Thyroid gland (tissue), 4 donors: ENCODE measurements at regions not wholly inside any gene's neighbourhood (a gene's known extent, or its start where the extent isn't known, plus 50 kb on each side); places are given as distances from the start of the nearest gene placed in this dataset.
A peak's percentile ranks its signal among the peaks of the same experiment; 100 is the strongest.

Experiments
- DNase-seq, 2 donors: peaks; one replicate each; pipeline ENCODE4 v3.0.0-alpha.2; 2019
- H3K27ac ChIP-seq, 3 donors: fragments of 200-600 bp; sonication (generic); 1 replicate in 2 of 3; 2 replicates in 1 of 3; pipeline ENCODE4 v1.5.1; 2016 to 2019; ENCODE audit warnings: mild to moderate bottlenecking in 1 of 3, moderate library complexity in 1 of 3
- H3K27me3 ChIP-seq: fragments of 200-600 bp; sonication (generic); one replicate; pipeline ENCODE4 v1.5.1; 2019
- H3K36me3 ChIP-seq, 2 donors: fragments of 200-600 bp; sonication (generic); one replicate each; pipeline ENCODE4 v1.5.1; 2016 to 2019
- H3K4me1 ChIP-seq, 2 donors: fragments of 200-600 bp; sonication (generic); one replicate each; pipeline ENCODE4 v1.5.1; 2017 to 2019
- H3K4me3 ChIP-seq, 3 donors: fragments of 200-600 bp; sonication (generic); replicated peaks in 1 of 3; 1 replicate in 2 of 3; 2 replicates in 1 of 3; pipeline ENCODE4 v1.5.1; 2016; ENCODE audit warnings: mild to moderate bottlenecking in 1 of 3
- H3K9me3 ChIP-seq: fragments of 200-600 bp; sonication (generic); one replicate; pipeline ENCODE4 v1.5.1; 2017
- CTCF ChIP-seq, 6 experiments: fragments of 200-600 bp in 3 of 6; fragments of 450-650 bp in 3 of 6; sonication (generic) in 3 of 6; IDR thresholded peaks; one replicate each; pipeline ENCODE4 v1.5.1; 2016 to 2019; ENCODE audit warnings: antibody characterized with exemption in 6 of 6, mild to moderate bottlenecking in 2 of 6, inconsistent platforms in 1 of 6, moderate library complexity in 1 of 6
- POLR2A ChIP-seq, 2 donors: fragments of 450-650 bp; IDR thresholded peaks; one replicate each; pipeline ENCODE4 v1.6.1; 2017; ENCODE audit warnings: antibody characterized with exemption in 2 of 2, mild to moderate bottlenecking in 2 of 2, moderate library complexity in 1 of 2
- WGBS, 2 donors: methylation state at CpG; one replicate each; pipeline ENCODE4 v1.1.5; 2017; 5-methylcytosine and 5-hydroxymethylcytosine counted together
- intact Hi-C: fragments of 100-400 bp; cut with DNase I; formaldehyde crosslinking; loops from one replicate; pipeline ENCODE4 v1.15.1; 2023

DNA sequence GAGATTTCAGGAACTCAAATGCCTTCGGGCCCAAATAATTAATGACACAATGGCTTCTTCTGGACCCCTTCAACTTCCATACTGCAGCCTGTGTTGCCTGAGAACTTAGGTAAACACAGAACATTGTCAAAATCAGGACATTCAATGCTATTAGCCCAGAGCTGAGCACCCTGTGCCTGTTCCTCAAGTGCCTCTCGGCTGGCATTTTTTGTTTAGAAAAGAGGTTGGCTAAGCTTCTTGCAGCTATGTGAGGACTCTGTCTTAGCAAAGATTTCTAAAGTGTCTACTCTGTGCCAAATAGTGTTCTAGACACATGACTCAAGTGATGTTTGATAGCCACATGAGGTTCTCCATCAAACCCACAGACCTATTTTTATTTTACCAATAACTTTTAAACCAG is 289.3 kb upstream of the ARID1B start:
- peak overlapping the region in 2 of 3 donors; percentile 15 to 52 for H3K27ac ChIP-seq
- TF ChIP-seq POLR2A (IDR thresholded peaks at IDR 0.05) (no peak), CTCF (IDR thresholded peaks at IDR 0.05) (no peak)
- 7 to 58% methylated on average over 1 to 2 of the region's 2 CpGs for WGBS, 2 donors
- H3K27me3 ChIP-seq = no peaks in the 10 kb centered on the region
- no peaks in the 10 kb centered on the region for H3K9me3 ChIP-seq
- H3K4me1 ChIP-seq = no peaks in the 10 kb centered on the region
- intact Hi-C loops = no loop called here
- peak; percentile 71 to 72 for DNase-seq
- H3K4me3 ChIP-seq = no peak overlapping the region
- no peaks in the 10 kb centered on the region for H3K36me3 ChIP-seq

GRCh38 chr6:156485150-156485549 is 292.0 kb upstream of the ARID1B start:
- Histone ChIP-seq H3K4me3 (no peak overlapping the region), H3K9me3 (no peaks in the 10 kb centered on the region), H3K27me3 (no peaks in the 10 kb centered on the region), H3K36me3 (no peaks in the 10 kb centered on the region), H3K27ac (no peak overlapping the region), H3K4me1 (no peaks in the 10 kb centered on the region)
- DNase-seq = no peak
- intact Hi-C loops = no loop called here
- TF ChIP-seq CTCF (IDR thresholded peaks at IDR 0.05) = no peak
- TF ChIP-seq POLR2A (IDR thresholded peaks at IDR 0.05) = no peak

DNA sequence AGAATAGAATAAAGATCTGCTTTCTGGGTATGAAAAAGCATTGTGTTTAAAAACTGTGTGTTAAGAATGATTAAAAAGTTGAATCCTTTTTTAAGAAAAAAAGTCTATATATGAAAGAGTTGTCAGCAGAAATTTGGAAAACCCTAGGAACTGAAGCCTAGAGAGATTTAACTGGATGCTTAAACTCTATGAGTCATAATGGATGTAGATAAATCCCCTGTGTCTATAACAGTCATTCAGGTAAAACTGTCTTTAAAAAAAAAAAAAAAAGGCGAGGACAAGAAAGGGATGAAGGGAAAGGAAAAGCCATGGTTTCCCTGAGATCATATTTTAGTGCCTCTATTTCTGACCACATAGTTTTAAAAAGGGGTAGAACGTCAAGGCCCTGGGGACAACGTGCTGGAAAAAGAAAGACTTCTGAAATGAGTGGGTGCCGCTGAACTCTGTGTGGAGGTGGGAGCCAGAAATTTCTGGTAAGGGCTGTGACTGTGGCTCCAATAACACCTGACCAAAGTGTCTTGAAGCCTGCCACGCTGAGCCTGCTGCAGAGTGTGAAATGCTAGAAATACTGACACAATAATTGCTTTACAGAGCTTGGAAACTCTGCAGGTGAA is 302.6 kb upstream of the ARID1B start:
- no peaks in the 10 kb centered on the region for H3K4me1 ChIP-seq
- H3K36me3 ChIP-seq = no peaks in the 10 kb centered on the region
- H3K9me3 ChIP-seq = no peaks in the 10 kb centered on the region
- H3K4me3 ChIP-seq = no peak overlapping the region
- WGBS, 2 donors = 80 to 90% methylated on average over 5 of the region's 5 CpGs
- no peak overlapping the region for H3K27ac ChIP-seq
- DNase-seq = no peak
- intact Hi-C loops = no loop called here
- TF ChIP-seq POLR2A (IDR thresholded peaks at IDR 0.05) (no peak), CTCF (IDR thresholded peaks at IDR 0.05) (no peak)
- H3K27me3 ChIP-seq = no peaks in the 10 kb centered on the region

DNA sequence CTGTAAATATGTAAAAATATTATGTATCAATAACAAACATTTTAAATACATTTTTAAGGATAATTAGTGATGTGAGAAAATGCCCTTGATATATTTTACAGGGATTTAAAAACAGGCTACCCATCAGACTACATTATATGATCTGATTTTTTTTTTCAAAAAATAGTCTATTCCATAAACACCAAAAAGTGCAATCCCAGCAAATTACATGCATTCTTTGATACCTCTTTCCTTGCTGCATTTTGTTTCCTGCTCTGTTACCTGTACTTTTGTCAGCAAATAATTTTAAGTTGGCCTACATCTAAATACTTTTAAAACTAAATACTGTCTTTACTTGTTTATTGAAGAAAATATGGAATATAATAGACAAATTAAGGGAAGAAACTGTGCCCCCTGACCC is 306.2 kb upstream of the ARID1B start:
- H3K36me3 ChIP-seq = no peaks in the 10 kb centered on the region
- no peak for TF ChIP-seq POLR2A (IDR thresholded peaks at IDR 0.05)
- no peaks in the 10 kb centered on the region for H3K4me1 ChIP-seq
- no peaks in the 10 kb centered on the region for H3K27me3 ChIP-seq
- no peaks in the 10 kb centered on the region for H3K9me3 ChIP-seq
- no peak for DNase-seq
- no peak overlapping the region for H3K27ac ChIP-seq
- no peak overlapping the region for H3K4me3 ChIP-seq
- intact Hi-C loops = no loop called here

DNA sequence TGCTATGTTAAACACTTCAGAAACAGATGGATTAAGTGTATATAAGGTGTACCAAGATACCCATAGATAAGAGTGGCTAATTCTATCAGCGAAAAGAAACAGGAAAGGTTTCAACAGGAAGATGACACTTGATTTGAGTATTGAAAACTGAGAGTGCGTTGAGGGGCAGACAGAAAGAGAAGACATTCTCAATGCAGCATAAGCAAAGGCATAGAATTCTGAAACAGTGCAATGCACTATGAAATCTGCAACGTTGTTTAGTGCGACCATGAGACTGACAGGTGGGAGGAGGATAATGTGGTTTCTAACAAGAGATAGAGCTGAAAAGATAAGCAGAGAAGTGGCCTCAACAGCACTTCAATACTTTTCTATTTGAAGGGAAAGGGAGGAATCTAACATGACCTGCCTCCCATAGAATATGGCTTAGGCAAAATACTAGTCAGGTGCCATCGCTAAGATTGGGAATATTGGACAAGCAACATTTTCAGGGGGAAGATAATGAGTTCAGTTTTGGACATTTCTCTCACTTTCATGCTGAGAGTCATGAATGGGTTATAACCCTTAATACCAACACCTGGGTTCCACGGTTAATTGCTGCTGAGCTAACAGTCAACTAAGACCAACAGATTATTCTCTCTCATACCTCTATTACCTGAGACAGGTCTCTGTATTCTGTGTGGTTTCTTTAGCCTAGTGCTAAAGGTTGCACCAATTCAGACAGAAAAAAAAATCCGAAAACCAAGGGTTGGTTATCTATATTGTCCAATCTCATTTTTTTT is 312.9 kb upstream of the ARID1B start:
- DNase-seq = no peak
- Histone ChIP-seq H3K9me3 (no peaks in the 10 kb centered on the region), H3K27ac (no peak overlapping the region), H3K36me3 (no peaks in the 10 kb centered on the region), H3K4me3 (no peak overlapping the region), H3K27me3 (no peaks in the 10 kb centered on the region), H3K4me1 (no peaks in the 10 kb centered on the region)
- WGBS, 2 donors = 79 to 87% methylated on average over 7 of the region's 7 CpGs
- TF ChIP-seq CTCF (IDR thresholded peaks at IDR 0.05) = no peak
- no peak for TF ChIP-seq POLR2A (IDR thresholded peaks at IDR 0.05)
- intact Hi-C loops = no loop called here
